ENCODE measurements at regions not wholly inside any gene's neighbourhood (a gene's known extent, or its start where the extent isn't known, plus 50 kb on each side); places are given as distances from the start of the nearest gene placed in this dataset.
A peak's percentile ranks its signal among the peaks of the same experiment; 100 is the strongest.

DNA sequence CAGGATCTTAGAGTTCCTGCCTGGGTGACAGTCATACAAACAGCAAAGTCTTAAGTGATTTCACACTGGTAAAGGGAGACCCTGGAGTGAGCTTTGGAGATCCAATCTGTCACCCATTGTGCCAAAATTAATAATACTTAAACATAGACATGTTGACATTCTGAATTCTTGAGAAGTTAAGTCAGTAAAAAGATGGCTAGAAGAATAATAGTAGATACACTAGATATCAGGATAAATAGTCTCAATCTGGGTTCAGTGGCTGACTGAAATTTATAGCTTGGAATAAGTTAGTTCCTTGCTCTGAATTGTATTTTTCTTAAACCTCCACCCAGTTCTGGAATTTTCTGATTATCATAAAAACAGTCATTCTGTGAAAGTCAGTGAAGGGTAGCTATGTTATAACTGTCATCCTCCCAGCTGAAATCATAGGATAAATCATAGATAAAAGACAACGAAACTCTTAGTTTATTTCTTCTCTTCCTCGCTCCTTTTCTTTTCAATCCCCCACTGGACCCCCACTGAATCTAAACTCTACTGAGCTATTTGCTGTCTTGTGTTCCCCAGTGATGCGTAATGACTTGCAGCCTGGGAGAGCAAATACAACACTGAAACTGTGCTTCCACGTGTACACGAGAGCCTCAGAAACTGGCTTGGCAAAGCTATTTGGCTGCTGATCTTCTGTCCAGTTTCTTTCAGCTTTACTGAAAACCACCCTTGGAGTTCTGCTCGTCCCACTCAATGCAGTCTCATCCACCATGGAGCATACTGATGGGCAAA is 175.4 kb upstream of the TP63 start:
- no peak for DNase-seq

- peak; percentile 40 for DNase-seq
Observed at GRCh38 chr3:189457201-189457607, 174.0 kb upstream of the TP63 start.

DNA sequence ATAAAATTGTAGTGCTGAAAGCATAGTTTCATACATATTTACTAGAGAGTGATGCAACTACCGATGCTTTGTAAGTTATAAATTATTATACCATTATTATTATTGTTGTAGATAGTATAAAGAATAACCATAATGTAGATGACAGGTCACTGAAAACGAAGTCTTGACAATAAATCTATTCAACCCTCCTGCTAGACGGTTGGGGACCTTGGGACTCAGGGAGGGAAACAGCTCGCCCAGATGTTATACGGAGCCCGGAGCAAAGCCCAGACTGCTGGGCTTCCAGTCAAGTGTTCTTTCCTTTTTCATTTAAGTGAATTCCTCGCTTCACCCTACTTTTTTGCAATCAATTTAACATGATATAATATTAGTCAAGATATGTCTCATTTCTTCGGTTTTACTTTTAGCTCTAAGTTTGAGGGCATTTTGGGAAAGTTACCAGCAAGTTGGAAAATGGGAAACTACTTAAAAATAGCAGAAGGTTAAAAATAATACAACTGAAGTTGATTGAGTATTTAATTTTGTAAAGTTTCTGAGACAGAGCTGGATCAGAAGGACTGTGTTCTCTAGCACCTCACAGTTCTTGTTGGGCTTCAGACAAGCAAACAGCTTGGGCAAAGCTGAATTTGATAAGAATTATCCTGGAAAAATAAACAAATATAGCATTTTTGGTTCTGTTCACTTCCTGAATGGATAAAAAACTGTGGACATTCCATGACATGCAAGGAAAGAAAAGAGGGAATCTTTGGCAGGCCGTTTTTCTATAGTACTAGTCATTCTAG is 173.4 kb upstream of the TP63 start:
- DNase-seq: no peak

DNA sequence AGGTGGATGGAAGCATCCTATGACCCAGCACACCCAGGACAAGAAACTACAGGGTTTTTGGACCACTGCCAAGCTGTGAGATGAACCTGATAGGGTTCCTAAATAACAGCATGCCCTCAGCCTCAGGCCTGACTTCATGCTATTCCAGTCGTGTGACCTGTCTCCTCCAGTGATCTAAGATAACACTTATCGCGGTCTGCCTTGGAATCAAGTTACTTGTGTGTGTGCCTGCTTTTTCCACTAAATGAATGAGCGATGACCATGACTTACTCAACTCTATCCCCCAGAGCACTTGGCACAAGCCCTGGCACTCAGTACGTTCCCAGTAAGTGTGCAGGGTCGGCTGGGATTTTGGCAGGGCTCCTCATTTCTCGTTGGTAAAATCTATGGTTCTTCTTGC is 172.7 kb upstream of the TP63 start:
- DNase-seq: peak; percentile 81

GRCh38 chr3:189459231-189459630 is 172.0 kb upstream of the TP63 start:
- no peak for DNase-seq

- DNase-seq: no peak
Observed at GRCh38 chr3:189460511-189460910, 170.7 kb upstream of the TP63 start.

- no peak for DNase-seq
Observed at GRCh38 chr3:189464799-189465198, 166.4 kb upstream of the TP63 start.

GRCh38 chr3:189466004-189466403 is 165.2 kb upstream of the TP63 start:
- DNase-seq: no peak

DNA sequence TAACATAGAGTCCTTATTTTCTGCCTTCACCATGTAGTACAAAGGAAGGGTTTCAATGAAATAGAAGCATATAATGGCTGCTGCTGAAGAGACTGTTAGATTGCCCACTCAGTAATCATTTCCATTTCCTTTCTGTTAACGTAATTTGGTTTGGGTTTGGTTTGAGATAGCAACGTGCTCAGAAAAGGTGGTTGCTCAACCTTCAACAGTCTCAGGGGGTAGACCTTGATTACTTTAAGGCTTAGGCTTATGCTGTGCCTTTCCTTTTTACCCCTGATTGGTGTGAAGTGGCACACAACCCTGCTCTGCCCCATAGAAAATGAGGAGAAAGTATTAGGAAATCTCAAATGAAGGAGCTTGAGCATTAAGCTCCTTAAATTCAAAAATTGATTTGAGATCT is 163.7 kb upstream of the TP63 start:
- DNase-seq: no peak

DNA sequence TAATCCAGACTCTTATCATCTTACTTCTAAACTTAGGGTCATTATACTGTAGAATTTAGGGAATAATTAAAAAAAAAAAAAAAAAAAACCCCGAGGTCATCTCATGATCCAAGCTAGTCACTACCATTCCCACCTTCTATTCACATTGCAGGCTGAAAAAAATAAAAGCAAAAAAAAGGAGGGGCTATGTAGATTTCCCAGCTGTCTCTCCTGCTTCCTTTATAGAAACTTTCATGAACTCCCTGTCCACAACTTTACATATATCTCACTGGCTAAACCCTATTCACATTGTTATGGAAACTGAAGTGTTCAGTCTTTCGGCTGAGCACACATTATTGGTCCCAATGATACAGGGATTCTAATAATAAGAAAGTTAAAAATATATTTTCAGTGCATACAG is 156.2 kb upstream of the TP63 start:
- DNase-seq: no peak

DNA sequence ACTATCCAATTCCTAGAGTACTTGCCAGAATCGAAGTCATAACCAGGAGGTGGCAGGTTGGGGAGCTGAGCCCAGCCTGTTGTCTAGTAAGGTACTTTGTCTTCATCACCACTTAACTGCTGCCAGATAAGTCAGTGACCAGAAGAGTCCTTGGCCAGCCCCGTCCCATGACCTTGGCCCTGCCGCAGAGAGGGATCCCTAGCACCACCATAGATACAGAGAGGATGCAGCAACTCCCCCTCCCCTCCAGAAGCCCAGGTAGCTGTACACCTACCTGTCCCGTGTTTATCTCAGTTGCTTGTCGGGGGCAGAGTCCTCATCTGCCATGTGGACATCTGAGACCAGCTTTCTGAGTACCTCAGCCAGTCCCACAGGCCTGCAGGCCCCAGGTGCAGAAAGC is 153.6 kb upstream of the TP63 start:
- no peak for DNase-seq

DNA sequence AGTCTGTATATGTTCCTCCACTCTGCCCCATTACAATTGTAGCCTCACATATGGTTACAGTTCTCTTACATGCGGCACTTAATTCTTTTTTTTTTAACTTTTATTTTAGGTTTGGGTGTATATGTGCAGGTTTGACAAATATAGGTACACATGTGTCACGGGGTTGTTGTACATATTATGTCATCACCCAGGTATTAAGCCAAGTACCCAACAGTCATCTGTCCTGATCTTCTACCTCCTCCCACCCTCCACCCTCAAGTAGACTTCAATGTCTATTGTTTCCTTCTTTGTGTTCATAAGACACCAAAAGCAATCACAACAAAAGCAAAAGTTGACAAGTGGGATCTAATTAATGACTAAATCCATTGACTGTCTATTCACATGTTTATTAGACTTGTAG is 144.6 kb upstream of the TP63 start:
- DNase-seq: no peak

- DNase-seq: peak; percentile 79
Observed at GRCh38 chr3:189488241-189488767, 142.9 kb upstream of the TP63 start.

DNA sequence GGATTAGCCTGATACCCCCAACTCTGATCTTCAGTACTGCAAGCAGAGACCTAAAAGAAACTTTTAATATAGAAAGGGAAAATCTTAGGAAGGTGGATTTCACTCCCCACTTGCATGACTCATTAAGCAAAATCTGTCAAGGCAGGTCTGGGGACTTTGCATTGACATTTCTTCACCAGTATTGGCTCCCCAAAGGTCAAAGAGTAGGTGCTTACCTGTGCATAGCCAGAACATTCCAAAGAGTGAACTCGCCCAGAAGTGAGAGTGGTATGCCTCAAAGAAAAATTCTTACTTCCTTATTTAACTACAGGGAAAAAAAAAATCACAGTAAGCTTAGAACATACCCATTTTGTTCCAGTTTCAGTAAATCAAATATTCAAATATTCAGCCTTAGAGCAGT is 140.9 kb upstream of the TP63 start:
- DNase-seq: no peak

DNA sequence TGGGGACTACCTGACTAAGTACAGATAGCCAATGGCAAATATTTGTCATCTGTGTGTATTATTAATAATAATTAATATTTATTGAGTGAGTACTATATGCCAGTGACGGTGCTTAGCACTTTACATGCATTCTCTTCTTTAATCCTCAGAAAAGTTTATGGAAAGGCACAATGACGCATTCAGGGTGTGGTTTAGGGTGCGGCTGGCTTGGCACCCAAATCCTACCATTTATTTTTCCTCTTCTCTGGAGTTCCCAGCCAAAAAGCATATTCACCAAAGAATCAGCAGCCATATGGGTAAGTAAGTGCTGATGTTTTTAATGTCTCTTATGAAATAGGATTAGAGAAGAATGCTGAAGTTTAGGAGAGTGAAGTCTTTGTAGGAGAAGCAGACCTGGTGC is 140.4 kb upstream of the TP63 start:
- DNase-seq: no peak

- DNase-seq: no peak
Observed at GRCh38 chr3:189491831-189492230, 139.4 kb upstream of the TP63 start.

DNA sequence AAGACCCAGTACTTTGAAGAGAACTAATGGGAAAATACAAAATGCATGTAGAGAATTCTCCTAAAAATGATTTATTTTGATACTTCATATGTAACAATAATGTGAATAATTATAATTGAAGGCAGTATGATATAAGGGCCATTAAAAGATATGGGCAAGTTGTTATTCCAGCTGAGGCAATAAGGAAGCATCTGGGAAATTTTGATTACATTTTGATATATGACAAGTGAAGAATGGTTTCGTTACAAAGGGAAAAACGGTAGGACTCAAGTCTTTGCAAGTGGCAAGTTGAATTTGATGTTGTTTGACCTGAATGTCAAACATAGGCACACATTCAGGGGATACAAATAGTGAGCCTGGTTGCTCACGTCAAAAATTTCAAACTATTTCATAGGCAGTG is 137.9 kb upstream of the TP63 start:
- no peak for DNase-seq

- no peak for DNase-seq
Observed at GRCh38 chr3:189494632-189495031, 136.6 kb upstream of the TP63 start.

DNA sequence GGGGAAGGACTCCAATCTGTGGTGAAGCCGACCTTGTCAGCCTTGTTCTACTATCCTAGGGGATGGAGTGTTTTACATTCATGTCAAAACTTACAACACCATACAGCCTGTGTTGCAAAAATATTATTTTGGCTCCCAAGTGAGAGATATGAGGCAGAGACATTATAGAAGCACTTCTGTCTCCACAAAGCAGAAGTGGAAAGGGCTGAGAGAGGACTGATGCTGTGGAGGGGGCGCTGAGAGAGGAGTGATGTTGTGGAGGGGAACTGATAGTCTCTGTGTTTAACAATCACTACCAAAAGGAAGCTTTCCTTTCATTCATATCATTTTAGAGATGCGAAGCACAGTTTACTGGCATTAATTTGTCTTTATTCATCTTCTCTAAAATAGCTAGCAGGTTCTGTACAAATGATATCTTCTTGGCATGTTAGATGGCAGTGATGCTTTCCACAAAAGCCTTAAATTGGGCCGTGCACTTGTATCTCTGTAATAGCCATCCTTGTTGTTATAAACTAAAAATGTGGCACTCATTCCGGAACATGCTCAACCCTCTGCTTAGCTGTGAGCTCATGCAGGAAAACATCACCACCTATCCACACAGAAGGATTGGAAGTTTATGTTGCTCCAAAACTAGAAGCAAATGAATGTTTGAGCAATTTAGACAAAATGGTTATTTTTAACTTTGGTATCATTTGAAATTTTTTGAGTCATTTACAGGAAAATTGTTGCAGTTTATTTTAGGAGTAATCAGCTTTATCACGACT is 134.6 kb upstream of the TP63 start:
- no peak for DNase-seq

DNA sequence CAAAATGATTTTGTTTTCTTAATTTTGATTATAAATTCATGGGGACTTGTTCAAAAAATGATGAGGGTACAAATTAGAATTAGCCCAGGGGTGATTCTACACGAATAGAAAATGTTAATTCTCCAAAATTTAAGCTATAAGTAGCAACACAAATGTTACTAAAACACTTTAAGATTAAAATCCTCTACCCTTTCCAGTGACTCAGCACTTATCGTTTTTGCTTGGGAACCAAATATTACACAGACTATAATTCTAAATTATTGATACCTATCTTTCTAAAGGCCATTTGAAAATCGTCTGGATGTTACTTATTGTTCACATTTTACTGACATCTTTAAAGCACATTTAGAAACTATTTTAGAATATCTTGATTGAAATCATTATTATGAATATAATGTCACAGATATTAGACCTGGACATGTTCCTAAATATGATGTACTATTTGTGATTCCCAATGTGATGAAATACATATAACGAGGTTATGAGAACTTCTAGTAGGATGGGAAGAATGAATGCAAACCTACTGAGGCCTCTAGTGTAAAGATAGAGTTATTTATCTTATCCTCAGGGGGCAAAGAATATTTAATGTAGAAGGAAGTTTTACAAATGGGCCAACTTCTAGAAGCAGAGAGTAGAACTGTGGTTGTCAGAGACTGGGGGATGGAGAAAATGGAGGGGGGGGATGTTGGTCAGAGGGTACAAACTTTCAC is 132.0 kb upstream of the TP63 start:
- no peak for DNase-seq

- DNase-seq: no peak
Observed at GRCh38 chr3:189500299-189500698, 130.9 kb upstream of the TP63 start.

DNA sequence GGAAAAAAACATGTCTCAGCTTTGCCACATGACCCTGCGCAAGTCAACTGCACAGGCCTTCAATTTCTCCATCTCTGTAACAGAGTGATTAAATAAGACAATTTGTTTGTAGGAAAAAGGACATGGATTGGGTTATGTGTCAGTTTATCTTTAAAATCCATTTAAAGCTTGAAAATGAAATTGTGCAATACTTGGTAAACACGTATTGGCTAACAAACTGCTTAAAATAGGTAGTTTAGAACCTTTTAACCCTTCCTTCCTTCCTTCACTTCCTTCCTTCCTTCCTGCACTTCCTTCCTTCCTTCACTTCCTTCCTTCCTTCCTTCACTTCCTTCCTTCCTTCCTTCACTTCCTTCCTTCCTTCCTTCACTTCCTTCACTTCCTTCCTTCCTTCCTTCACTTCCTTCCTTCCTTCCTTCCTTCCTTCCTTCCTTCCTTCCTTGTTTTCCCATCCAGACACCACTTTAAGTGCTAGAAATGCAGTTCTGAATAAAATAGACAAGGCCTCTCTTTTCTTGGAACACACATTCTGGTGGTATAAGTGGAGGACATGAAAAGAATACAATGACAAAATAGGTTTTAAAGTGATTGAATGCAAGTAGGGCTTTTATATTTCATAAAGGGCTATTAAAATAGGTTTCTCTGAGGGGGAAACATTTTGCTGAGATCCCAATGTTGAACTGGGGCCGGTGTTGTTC is 130.2 kb upstream of the TP63 start:
- DNase-seq: no peak
